Prostate gland (tissue), 2 donors: ENCODE measurements at regions not wholly inside any gene's neighbourhood (a gene's known extent, or its start where the extent isn't known, plus 50 kb on each side); places are given as distances from the start of the nearest gene placed in this dataset.

Experiments used
- DNase-seq: peaks from one replicate; pipeline ENCODE4 v3.0.0-alpha.2; 2019; ENCODE audit warnings: low spot score
- H3K27ac ChIP-seq, 2 donors: fragments of 200-600 bp; sonication (generic); 2 replicates each; pipeline ENCODE4 v1.5.1; 2017 to 2019
- H3K27me3 ChIP-seq: fragments of 200-600 bp; sonication (generic); replicated peaks from 2 replicates; pipeline ENCODE4 v1.5.1; 2019; ENCODE audit not compliant: insufficient read depth
- H3K36me3 ChIP-seq, 2 donors: fragments of 200-600 bp; sonication (generic); 1 replicate in 1 of 2; 2 replicates in 1 of 2; pipeline versions ENCODE4 v1.5.1 to v1.8.1; 2017 to 2019
- H3K4me1 ChIP-seq: fragments of 200-600 bp; sonication (generic); replicated peaks from 2 replicates; pipeline ENCODE4 v1.5.1; 2019
- H3K4me3 ChIP-seq, 2 donors: fragments of 200-600 bp; sonication (generic); 2 replicates each; pipeline ENCODE4 v1.5.1; 2017 to 2019
- H3K9me3 ChIP-seq: fragments of 200-600 bp; sonication (generic); 2 replicates; pipeline ENCODE4 v1.5.1; 2017
- POLR2A ChIP-seq: fragments of 450-650 bp; IDR thresholded peaks from one replicate; pipeline ENCODE4 v1.6.1; 2016; ENCODE audit warnings: antibody characterized with exemption, mild to moderate bottlenecking
- POLR2AphosphoS5 ChIP-seq: sonication (generic); formaldehyde crosslinking; IDR thresholded peaks from one replicate; pipeline ENCODE4 v1.6.1; 2017; ENCODE audit warnings: antibody characterized with exemption
- WGBS: methylation state at CpG from one replicate; pipeline ENCODE4 v1.1.5; 2018; 5-methylcytosine and 5-hydroxymethylcytosine counted together
- intact Hi-C: fragments of 100-400 bp; cut with DNase I; formaldehyde crosslinking; loops from one replicate; pipeline ENCODE4 v1.14.2; 2022
- TF ChIP-seq, protein P1 (sequence below), 4 experiments: fragments of 200-600 bp in 2 of 4; fragments of 450-650 bp in 2 of 4; sonication (generic) in 2 of 4; IDR thresholded peaks; 1 replicate in 3 of 4; 2 replicates in 1 of 4; pipeline ENCODE4 v1.5.1; 2016 to 2019; ENCODE audit warnings: antibody characterized with exemption in 4 of 4, mild to moderate bottlenecking in 2 of 4, moderate library complexity in 2 of 4

DNA sequence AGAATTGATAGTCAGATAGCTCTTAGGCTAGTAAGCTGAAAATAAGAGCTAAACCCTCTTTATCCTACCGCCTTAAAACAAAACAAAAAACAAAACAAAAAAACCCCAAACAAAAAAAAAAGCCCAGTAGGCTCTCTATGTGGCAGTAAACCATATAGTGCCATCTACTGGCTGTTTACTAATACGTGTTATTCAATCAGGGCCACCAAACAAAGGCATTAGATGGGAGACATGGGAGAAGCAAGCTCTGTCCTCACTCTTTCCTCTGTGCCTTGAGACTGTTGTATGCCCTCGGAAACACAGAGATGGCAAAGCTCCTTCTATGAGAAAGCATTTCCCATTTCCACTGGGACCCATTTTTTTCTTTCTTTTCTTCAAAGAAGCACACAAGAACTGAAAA, 148.8 kb upstream of the MID1 start:
- WGBS = 50% methylated on average over 3 of the region's 3 CpGs

DNA sequence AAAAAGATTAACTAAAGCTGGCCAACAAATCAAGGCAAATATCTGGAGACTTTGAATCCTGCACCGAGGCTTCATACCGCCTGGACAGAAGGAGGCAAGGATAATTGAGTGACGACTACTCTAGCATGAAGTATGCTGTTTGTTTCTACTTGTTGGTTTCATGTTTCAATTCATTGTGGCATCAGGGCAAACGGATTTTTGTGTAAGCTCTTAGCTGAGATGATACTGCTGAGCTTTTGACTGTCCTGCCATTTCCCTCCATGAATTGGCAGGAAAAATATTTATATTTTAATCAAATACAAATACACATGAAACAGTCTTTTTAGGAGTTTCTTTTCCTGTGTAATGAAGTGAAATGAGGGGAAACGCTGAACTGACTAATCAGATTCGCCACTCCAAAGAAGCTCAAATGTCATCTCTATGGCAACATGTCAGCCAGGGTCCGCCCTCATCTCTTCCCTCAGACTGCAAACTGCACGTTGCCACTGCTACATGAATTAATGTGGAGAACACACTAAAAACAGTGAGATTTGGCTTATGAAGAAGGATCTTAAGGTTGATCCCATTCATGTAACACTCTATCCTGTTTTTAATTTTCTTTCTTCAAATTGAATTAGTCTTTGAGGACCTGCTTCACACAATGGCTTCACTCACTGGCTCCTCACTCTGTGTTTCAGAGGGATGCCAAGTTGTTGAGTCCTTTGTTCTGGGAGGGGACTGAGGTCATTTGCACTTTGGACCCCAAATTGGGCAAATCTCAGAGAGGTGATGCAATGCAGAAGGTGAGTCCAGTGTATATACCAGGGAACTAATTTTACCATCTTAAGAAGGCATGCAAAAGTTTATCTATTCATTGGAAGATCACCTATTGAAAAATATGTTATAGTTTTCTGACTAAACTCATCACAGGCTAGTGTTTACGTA, 149.6 kb upstream of the MID1 start:
- DNase-seq = no peak
- TF ChIP-seq, protein P1, sequence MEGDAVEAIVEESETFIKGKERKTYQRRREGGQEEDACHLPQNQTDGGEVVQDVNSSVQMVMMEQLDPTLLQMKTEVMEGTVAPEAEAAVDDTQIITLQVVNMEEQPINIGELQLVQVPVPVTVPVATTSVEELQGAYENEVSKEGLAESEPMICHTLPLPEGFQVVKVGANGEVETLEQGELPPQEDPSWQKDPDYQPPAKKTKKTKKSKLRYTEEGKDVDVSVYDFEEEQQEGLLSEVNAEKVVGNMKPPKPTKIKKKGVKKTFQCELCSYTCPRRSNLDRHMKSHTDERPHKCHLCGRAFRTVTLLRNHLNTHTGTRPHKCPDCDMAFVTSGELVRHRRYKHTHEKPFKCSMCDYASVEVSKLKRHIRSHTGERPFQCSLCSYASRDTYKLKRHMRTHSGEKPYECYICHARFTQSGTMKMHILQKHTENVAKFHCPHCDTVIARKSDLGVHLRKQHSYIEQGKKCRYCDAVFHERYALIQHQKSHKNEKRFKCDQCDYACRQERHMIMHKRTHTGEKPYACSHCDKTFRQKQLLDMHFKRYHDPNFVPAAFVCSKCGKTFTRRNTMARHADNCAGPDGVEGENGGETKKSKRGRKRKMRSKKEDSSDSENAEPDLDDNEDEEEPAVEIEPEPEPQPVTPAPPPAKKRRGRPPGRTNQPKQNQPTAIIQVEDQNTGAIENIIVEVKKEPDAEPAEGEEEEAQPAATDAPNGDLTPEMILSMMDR (IDR thresholded peaks at IDR 0.05) = no peak
- no peak for TF ChIP-seq POLR2A
- H3K36me3 ChIP-seq = no peaks in the 10 kb centered on the region
- no peak overlapping the region for H3K27ac ChIP-seq
- H3K27me3 ChIP-seq = no peaks in the 10 kb centered on the region
- H3K4me3 ChIP-seq = no peak overlapping the region
- H3K9me3 ChIP-seq = no peaks in the 10 kb centered on the region
- intact Hi-C loops = no loop called here
- 27% methylated on average over 9 of the region's 9 CpGs for WGBS
- H3K4me1 ChIP-seq = no peaks in the 10 kb centered on the region

More for the DNA sequence above, 148.8 kb upstream of the MID1 start:
- no peaks in the 10 kb centered on the region for H3K4me1 ChIP-seq
- H3K36me3 ChIP-seq = no peaks in the 10 kb centered on the region
- intact Hi-C loops = no loop called here
- no peak overlapping the region for H3K4me3 ChIP-seq
- no peaks in the 10 kb centered on the region for H3K27me3 ChIP-seq
- H3K9me3 ChIP-seq = no peaks in the 10 kb centered on the region
- DNase-seq = no peak
- no peak overlapping the region for H3K27ac ChIP-seq
- TF ChIP-seq, protein P1 (IDR thresholded peaks at IDR 0.05) = peak in 1 of 4 experiments; percentile 5
- no peak for TF ChIP-seq POLR2AphosphoS5

DNA sequence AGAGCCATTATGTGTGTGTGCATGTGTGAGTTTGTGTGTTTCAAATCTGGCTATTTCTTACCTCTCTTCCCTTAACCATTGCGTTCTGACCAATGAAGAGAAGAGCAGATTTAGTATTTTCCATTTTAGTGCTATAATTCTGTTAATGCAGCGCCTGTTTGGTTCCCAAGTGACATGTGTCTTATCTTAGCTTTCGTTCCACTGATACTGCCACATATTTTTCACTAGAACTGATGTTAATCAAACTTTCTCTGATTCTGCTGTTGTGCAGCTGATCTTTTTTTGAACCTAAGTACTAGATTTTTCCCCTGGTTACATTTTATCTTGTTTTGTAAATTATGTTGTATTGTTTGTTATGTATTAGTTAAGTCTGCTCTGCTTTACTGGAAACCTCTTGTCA, 152.9 kb upstream of the MID1 start:
- intact Hi-C loops = no loop called here
- no peak overlapping the region for H3K27ac ChIP-seq
- no peak overlapping the region for H3K4me3 ChIP-seq
- H3K4me1 ChIP-seq = no peaks in the 10 kb centered on the region
- no peaks in the 10 kb centered on the region for H3K9me3 ChIP-seq
- no peak for DNase-seq
- no peaks in the 10 kb centered on the region for H3K36me3 ChIP-seq
- 90% methylated on average over 3 of the region's 3 CpGs for WGBS
- no peaks in the 10 kb centered on the region for H3K27me3 ChIP-seq
- TF ChIP-seq POLR2A (no peak), POLR2AphosphoS5 (no peak)

DNA sequence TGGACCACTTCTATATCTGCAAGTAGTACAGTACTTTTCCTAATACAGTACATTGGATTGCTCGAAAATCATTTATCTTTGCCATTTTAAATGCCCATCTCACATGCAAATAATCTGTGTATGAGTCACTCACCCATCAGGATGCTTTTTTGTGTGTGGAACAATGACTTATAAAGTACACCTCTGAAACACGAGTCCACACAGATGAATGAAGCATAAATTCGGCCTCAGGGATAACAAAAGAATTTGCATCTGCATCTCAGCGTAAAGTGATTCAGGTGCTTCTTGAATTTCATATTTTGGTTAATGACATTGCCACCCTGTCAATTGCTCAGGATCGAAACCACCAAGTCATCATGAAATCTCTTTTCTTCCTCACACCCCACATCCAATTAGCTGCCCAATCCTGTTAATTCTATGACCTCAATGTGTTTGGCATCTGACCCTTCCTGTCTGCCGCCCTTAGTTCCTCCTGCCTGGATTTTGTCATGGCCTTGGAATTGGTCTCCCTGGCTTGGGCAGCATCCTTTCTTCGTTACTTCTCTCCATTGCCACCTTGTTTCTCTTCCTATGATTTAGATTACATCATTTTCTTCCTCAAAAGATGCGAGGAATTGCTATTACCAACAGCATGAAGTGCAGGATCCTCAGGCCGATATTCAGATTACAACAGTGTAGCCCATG, 161.6 kb upstream of the MID1 start:
- no peak overlapping the region for H3K4me3 ChIP-seq
- H3K9me3 ChIP-seq = no peaks in the 10 kb centered on the region
- intact Hi-C loops = no loop called here
- DNase-seq = no peak
- 81% methylated on average over 9 of the region's 9 CpGs for WGBS
- TF ChIP-seq, protein P1 (IDR thresholded peaks at IDR 0.05) = no peak
- TF ChIP-seq POLR2A = no peak
- TF ChIP-seq POLR2AphosphoS5 = no peak
- no peaks in the 10 kb centered on the region for H3K36me3 ChIP-seq
- H3K27me3 ChIP-seq = no peaks in the 10 kb centered on the region
- H3K4me1 ChIP-seq = no peaks in the 10 kb centered on the region
- H3K27ac ChIP-seq = no peak overlapping the region

DNA sequence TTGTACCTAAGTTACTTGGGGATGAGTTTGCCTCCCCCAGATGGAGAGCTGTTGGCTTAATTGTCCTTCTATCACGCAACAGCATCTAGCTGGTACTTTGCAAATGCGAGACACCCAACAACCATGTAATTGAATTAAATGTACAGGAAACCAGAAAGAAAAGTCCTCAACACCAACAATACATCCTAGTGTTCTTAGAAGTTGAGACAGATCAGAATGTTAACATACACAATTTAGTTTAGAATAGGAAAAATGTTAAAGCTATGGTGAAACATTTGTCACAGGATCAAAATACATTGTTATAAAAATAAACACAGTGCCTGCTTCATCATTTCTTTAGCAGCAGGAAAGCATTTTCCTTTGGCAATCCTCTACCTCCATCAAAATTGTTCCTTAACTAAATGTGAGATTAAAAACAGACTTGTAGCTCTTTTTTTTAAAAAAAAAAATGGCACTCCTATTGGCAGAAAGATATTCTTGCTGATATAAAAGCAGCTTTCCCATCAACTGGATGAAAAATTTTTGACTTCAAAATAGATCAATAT, 163.1 kb upstream of the MID1 start:
- H3K4me3 ChIP-seq = no peak overlapping the region
- TF ChIP-seq, protein P1 (IDR thresholded peaks at IDR 0.05) = no peak
- TF ChIP-seq POLR2AphosphoS5 = no peak
- TF ChIP-seq POLR2A = no peak
- no peak overlapping the region for H3K27ac ChIP-seq
- H3K9me3 ChIP-seq = no peaks in the 10 kb centered on the region
- no peaks in the 10 kb centered on the region for H3K27me3 ChIP-seq
- intact Hi-C loops = no loop called here
- WGBS = 90% methylated on average over 2 of the region's 2 CpGs
- no peak for DNase-seq
- H3K4me1 ChIP-seq = no peaks in the 10 kb centered on the region
- no peaks in the 10 kb centered on the region for H3K36me3 ChIP-seq
